Tibial artery (tissue), 4 donors: ENCODE measurements at regions not wholly inside any gene's neighbourhood (a gene's known extent, or its start where the extent isn't known, plus 50 kb on each side); places are given as distances from the start of the nearest gene placed in this dataset.

Experiments
- DNase-seq, 2 donors: peaks; one replicate each; pipeline ENCODE4 v3.0.0-alpha.2; 2019
- H3K27ac ChIP-seq, 2 donors: fragments of 200-600 bp; sonication (generic) in 1 of 2; 1 replicate in 1 of 2; 2 replicates in 1 of 2; pipeline ENCODE4 v1.5.1; 2018 to 2019; ENCODE audit warnings: mild to moderate bottlenecking in 1 of 2
- H3K27me3 ChIP-seq, 2 donors: fragments of 200-600 bp; sonication (generic) in 1 of 2; one replicate each; pipeline versions ENCODE4 v1.5.1 to v1.6.0; 2016 to 2019
- H3K36me3 ChIP-seq, 3 donors: fragments of 200-600 bp; sonication (generic) in 2 of 3; one replicate each; pipeline ENCODE4 v1.5.1; 2016 to 2019; ENCODE audit warnings: mild to moderate bottlenecking in 2 of 3
- H3K4me1 ChIP-seq, 4 donors: fragments of 200-600 bp; sonication (generic) in 2 of 4; 1 replicate in 3 of 4; 2 replicates in 1 of 4; pipeline ENCODE4 v1.5.1; 2016 to 2019
- H3K4me3 ChIP-seq, 2 donors: fragments of 200-600 bp; sonication (generic) in 1 of 2; 1 replicate in 1 of 2; 2 replicates in 1 of 2; pipeline ENCODE4 v1.5.1; 2018 to 2019; ENCODE audit warnings: mild to moderate bottlenecking in 2 of 2
- H3K9me3 ChIP-seq, 3 donors: fragments of 200-600 bp; sonication (generic) in 1 of 3; one replicate each; pipeline ENCODE4 v1.5.1; 2016 to 2019
- CTCF ChIP-seq, 2 experiments: fragments of 200-600 bp in 1 of 2; fragments of 450-650 bp in 1 of 2; IDR thresholded peaks; one replicate each; pipeline ENCODE4 v1.5.1; 2017 to 2019; ENCODE audit warnings: antibody characterized with exemption in 2 of 2, mild to moderate bottlenecking in 1 of 2, moderate library complexity in 1 of 2
- intact Hi-C: fragments of 100-400 bp; cut with DNase I; formaldehyde crosslinking; loops from one replicate; pipeline ENCODE4 v1.15.0; 2023; ENCODE audit warnings: low total_unique reads

GRCh38 chr4:111214371-111214770 is 591.5 kb upstream of the PITX2 start:
- Histone ChIP-seq H3K4me3 (no peak overlapping the region), H3K27ac (no peak overlapping the region), H3K27me3 (no peaks in the 10 kb centered on the region), H3K9me3 (no peaks in the 10 kb centered on the region), H3K4me1 (peaks cover 0 to 5% (median 0%) of the 10 kb centered on the region in 4 donors), H3K36me3 (no peaks in the 10 kb centered on the region)
- TF ChIP-seq CTCF (IDR thresholded peaks at IDR 0.05), result no peak
- intact Hi-C loops, result no loop called here
- DNase-seq, result no peak

- DNase-seq, result no peak
- no peak overlapping the region for H3K4me3 ChIP-seq
- peaks cover 0 to 1% (median 0%) of the 10 kb centered on the region in 4 donors for H3K4me1 ChIP-seq
- TF ChIP-seq CTCF (IDR thresholded peaks at IDR 0.05), result no peak
- no peaks in the 10 kb centered on the region for H3K36me3 ChIP-seq
- no peaks in the 10 kb centered on the region for H3K9me3 ChIP-seq
- intact Hi-C loops, result no loop called here
- no peaks in the 10 kb centered on the region for H3K27me3 ChIP-seq
- no peak overlapping the region for H3K27ac ChIP-seq
These were observed 592.9 kb upstream of the PITX2 start for GRCh38 chr4:111215755-111216154.

- no peaks in the 10 kb centered on the region for H3K9me3 ChIP-seq
- no peak overlapping the region for H3K27ac ChIP-seq
- TF ChIP-seq CTCF (IDR thresholded peaks at IDR 0.05), result no peak
- no peak overlapping the region for H3K4me3 ChIP-seq
- no peaks in the 10 kb centered on the region for H3K36me3 ChIP-seq
- intact Hi-C loops, result no loop called here
- H3K4me1 ChIP-seq, result no peaks in the 10 kb centered on the region
- no peaks in the 10 kb centered on the region for H3K27me3 ChIP-seq
- no peak for DNase-seq
These were observed 593.9 kb upstream of the PITX2 start for GRCh38 chr4:111216791-111217190.

- intact Hi-C loops, result no loop called here
These were observed 598.5 kb upstream of the PITX2 start for GRCh38 chr4:111221371-111221770.

GRCh38 chr4:111228396-111228795 is 605.5 kb upstream of the PITX2 start:
- Histone ChIP-seq H3K4me1 (no peaks in the 10 kb centered on the region), H3K27ac (no peak overlapping the region), H3K36me3 (no peaks in the 10 kb centered on the region), H3K9me3 (no peaks in the 10 kb centered on the region), H3K4me3 (no peak overlapping the region), H3K27me3 (no peaks in the 10 kb centered on the region)
- no peak for TF ChIP-seq CTCF (IDR thresholded peaks at IDR 0.05)
- DNase-seq, result no peak
- intact Hi-C loops, result no loop called here

More at GRCh38 chr4:111221371-111221770, 598.5 kb upstream of the PITX2 start:
- no peak for TF ChIP-seq CTCF (IDR thresholded peaks at IDR 0.05)
- no peaks in the 10 kb centered on the region for H3K9me3 ChIP-seq
- DNase-seq, result no peak
- H3K4me1 ChIP-seq, result no peaks in the 10 kb centered on the region
- H3K27me3 ChIP-seq, result no peaks in the 10 kb centered on the region
- no peak overlapping the region for H3K27ac ChIP-seq
- no peak overlapping the region for H3K4me3 ChIP-seq
- H3K36me3 ChIP-seq, result no peaks in the 10 kb centered on the region

GRCh38 chr4:111228874-111229273 is 606.0 kb upstream of the PITX2 start:
- H3K36me3 ChIP-seq, result no peaks in the 10 kb centered on the region
- no peak for TF ChIP-seq CTCF (IDR thresholded peaks at IDR 0.05)
- no peaks in the 10 kb centered on the region for H3K4me1 ChIP-seq
- no peaks in the 10 kb centered on the region for H3K27me3 ChIP-seq
- no peak overlapping the region for H3K27ac ChIP-seq
- no peak for DNase-seq
- no peaks in the 10 kb centered on the region for H3K9me3 ChIP-seq
- intact Hi-C loops, result no loop called here
- H3K4me3 ChIP-seq, result no peak overlapping the region
